Spleen (tissue), 7 donors: ENCODE measurements at regions not wholly inside any gene's neighbourhood (a gene's known extent, or its start where the extent isn't known, plus 50 kb on each side); places are given as distances from the start of the nearest gene placed in this dataset.

ENCODE experiments used
- CTCF ChIP-seq, 11 experiments: fragments of 200-600 bp in 7 of 11; fragments of 450-650 bp in 4 of 11; sonication (generic) in 4 of 11; IDR thresholded peaks in 8 of 11; conservative IDR thresholded peaks in 3 of 11; 1 replicate in 7 of 11; 2 replicates in 4 of 11; pipeline versions ENCODE4 v1.4.0 to v1.8.0; 2016 to 2021; ENCODE audit warnings: antibody characterized with exemption in 11 of 11, inconsistent platforms in 4 of 11, mild to moderate bottlenecking in 1 of 11
- POLR2A ChIP-seq, 3 donors: fragments of 450-650 bp; IDR thresholded peaks; one replicate each; pipeline ENCODE4 v1.5.1; 2017; ENCODE audit warnings: antibody characterized with exemption in 3 of 3, mild to moderate bottlenecking in 1 of 3
- donor health status: DM: no; HTN: no; CAD: no; lungs with moderate emphysema.
- donor health status: DM: no; HTN: no; CAD: no.
- donor health status: DM: no; HTN: no; CAD: no.

- TF ChIP-seq CTCF (IDR thresholded peaks at IDR 0.05 in 8 of 11, conservative IDR thresholded peaks at IDR 0.05 in 3 of 11) (no peak), POLR2A (IDR thresholded peaks at IDR 0.05) (no peak)
Measured at GRCh38 chr18:30328839-30329238, 713.7 kb downstream of the DSC3 start.
